Lower lobe of right lung (tissue), 2 donors: ENCODE measurements at regions not wholly inside any gene's neighbourhood (a gene's known extent, or its start where the extent isn't known, plus 50 kb on each side); places are given as distances from the start of the nearest gene placed in this dataset.

ENCODE experiments used
- ATAC-seq, 2 donors: fragments of 200-7000 bp; cut with Tn5 transposase; one replicate each; pipeline ENCODE4 v1.9.1; 2020 to 2022; ENCODE audit warnings: mild to moderate bottlenecking in 2 of 2, moderate library complexity in 2 of 2
- DNase-seq: peaks from one replicate; pipeline ENCODE4 v3.0.0-alpha.2; 2020
- H3K27ac ChIP-seq: fragments of 200-600 bp; one replicate; pipeline ENCODE4 v1.8.0; 2022
- H3K27me3 ChIP-seq: fragments of 200-600 bp; one replicate; pipeline ENCODE4 v1.8.0; 2022; ENCODE audit warnings: low read depth
- H3K36me3 ChIP-seq: fragments of 200-600 bp; one replicate; pipeline ENCODE4 v1.8.0; 2022; ENCODE audit warnings: mild to moderate bottlenecking
- H3K4me1 ChIP-seq: fragments of 200-600 bp; one replicate; pipeline ENCODE4 v1.8.0; 2022
- H3K4me3 ChIP-seq: fragments of 200-600 bp; one replicate; pipeline ENCODE4 v1.8.0; 2022; ENCODE audit warnings: mild to moderate bottlenecking
- H3K9me3 ChIP-seq: fragments of 200-600 bp; one replicate; pipeline ENCODE4 v1.8.0; 2022
- intact Hi-C: fragments of 100-400 bp; cut with DNase I; formaldehyde crosslinking; loops from one replicate; pipeline ENCODE4 v1.11.0; 2022
- TF ChIP-seq, protein P1 (sequence below): fragments of 200-600 bp; IDR thresholded peaks from one replicate; pipeline ENCODE4 v1.8.0; 2022; ENCODE audit warnings: antibody characterized with exemption, mild to moderate bottlenecking
- donor health status: DM: no; HTN: yes; CAD: no; lungs with severe emphysema.

DNA sequence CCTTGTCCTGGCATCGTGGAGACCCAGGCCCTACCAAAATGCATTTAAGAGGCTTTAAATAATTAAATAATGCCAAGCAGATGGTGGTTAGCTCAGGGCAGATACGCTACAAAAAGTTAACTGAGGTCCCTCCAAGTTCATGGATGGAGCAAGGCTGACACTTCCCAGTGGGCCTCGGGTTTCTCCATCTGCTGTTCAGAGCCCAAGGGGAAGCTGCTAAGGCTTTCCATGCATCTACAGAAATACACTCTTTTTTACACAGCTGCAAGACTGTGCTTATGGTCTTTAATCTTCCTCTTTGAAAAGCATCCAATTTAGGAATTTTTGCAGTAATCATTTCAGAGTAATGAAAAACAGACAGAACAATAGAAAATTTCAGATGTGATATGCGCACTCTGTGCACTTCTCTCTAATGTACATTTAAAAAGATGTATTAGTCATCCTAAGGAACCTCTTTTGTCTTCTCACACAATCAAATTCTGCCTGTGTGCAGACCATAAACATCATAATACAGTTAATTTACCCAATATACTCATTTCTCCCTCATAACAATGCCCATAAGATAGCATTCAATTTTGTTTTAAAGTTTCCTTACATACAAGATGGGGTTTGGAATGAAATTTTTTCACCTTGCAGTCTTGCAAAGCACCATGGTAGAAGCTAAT lies 173.2 kb upstream of the ATP1B1 start:
- intact Hi-C loops = no loop called here
- H3K9me3 ChIP-seq = no peaks in the 10 kb centered on the region
- no peak for DNase-seq
- TF ChIP-seq, protein P1, sequence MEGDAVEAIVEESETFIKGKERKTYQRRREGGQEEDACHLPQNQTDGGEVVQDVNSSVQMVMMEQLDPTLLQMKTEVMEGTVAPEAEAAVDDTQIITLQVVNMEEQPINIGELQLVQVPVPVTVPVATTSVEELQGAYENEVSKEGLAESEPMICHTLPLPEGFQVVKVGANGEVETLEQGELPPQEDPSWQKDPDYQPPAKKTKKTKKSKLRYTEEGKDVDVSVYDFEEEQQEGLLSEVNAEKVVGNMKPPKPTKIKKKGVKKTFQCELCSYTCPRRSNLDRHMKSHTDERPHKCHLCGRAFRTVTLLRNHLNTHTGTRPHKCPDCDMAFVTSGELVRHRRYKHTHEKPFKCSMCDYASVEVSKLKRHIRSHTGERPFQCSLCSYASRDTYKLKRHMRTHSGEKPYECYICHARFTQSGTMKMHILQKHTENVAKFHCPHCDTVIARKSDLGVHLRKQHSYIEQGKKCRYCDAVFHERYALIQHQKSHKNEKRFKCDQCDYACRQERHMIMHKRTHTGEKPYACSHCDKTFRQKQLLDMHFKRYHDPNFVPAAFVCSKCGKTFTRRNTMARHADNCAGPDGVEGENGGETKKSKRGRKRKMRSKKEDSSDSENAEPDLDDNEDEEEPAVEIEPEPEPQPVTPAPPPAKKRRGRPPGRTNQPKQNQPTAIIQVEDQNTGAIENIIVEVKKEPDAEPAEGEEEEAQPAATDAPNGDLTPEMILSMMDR = no peak
- ATAC-seq = no peak
- H3K27me3 ChIP-seq = no peaks in the 10 kb centered on the region
- no peaks in the 10 kb centered on the region for H3K4me1 ChIP-seq
- H3K27ac ChIP-seq = no peak overlapping the region
- H3K36me3 ChIP-seq = no peaks in the 10 kb centered on the region
- H3K4me3 ChIP-seq = no peak overlapping the region

DNA sequence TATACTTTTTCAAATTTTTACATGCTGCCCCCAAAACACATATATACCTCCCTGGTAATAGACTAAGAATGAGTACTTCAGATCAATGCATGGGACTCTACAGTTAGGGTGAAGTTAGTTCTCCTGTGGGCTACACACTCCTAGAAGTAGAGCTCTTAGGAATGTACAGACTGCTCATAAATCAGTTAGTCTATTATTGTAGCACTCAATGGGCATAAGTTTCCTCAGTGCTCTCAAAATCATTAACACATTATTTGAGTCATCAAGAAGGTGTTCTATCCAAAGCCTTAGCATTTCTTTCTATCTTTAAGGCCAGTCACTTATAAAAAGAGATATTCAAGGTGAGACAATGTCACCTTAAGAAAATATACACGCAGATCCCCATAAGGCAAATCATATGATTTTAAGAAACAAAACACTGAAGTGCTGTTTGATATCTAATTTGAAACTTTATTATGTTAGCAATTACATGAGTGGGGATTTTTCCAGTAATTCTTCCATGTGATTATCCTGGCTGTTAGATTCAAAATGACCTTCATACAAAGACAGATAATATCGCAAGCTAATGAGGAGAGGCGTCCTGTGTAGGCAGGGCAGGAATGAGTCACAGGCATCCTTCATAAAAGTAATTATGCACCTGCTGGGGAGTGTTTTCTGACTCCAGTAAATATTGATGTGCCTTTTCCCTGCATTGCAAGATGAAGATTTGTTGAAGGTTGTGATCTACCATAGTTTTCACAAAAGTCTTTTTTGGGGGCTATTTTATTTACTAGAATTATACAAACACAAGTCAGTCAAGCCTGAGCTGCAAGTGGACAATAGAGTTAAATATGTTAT lies 167.2 kb upstream of the ATP1B1 start:
- ATAC-seq = no peak
- H3K9me3 ChIP-seq = no peaks in the 10 kb centered on the region
- H3K27me3 ChIP-seq = no peaks in the 10 kb centered on the region
- TF ChIP-seq, protein P1 = no peak
- DNase-seq = no peak
- H3K4me3 ChIP-seq = no peak overlapping the region
- no peaks in the 10 kb centered on the region for H3K4me1 ChIP-seq
- no peak overlapping the region for H3K27ac ChIP-seq
- intact Hi-C loops = no loop called here
- H3K36me3 ChIP-seq = no peaks in the 10 kb centered on the region

DNA sequence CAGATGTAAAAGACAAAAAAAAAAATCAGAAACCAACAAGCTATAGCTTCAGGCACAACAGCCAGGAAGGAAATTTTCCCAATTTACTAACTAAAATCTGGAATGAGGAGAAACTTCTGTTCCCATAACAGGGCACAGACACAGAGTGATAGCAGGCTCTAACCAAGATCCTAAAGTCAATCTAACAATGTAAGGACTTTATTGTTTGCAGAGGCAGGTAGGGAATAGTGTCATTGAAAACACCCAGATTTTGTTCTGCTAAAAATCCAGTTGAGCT lies 166.6 kb upstream of the ATP1B1 start:
- no peak for DNase-seq
- Histone ChIP-seq H3K4me1 (no peaks in the 10 kb centered on the region), H3K9me3 (no peaks in the 10 kb centered on the region), H3K27ac (no peak overlapping the region), H3K4me3 (no peak overlapping the region), H3K27me3 (no peaks in the 10 kb centered on the region), H3K36me3 (no peaks in the 10 kb centered on the region)
- no peak for ATAC-seq
- TF ChIP-seq, protein P1 = no peak
- intact Hi-C loops = no loop called here

DNA sequence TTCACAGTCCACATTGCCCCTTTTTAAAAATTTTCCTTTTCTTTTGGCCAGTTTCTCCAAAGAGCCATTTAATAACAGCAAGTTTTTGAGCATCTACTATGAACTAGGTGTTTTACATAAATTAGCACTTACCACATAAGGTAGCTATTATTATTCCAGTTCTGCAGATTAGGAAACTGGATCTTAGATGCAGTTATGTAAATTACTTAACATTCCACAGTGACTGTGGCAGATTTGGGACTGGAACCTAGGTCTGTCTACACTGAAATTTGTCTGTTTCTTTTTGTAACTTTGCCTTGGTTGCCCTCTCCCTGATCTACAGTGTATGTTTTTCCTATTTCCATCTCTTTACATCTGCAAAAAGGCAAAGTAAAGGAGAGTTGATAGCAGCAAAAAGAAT lies 164.8 kb upstream of the ATP1B1 start:
- no peaks in the 10 kb centered on the region for H3K9me3 ChIP-seq
- TF ChIP-seq, protein P1 = no peak
- intact Hi-C loops = no loop called here
- no peak overlapping the region for H3K27ac ChIP-seq
- H3K27me3 ChIP-seq = no peaks in the 10 kb centered on the region
- no peak for ATAC-seq
- H3K4me3 ChIP-seq = no peak overlapping the region
- H3K36me3 ChIP-seq = no peaks in the 10 kb centered on the region
- no peak for DNase-seq
- H3K4me1 ChIP-seq = peaks cover 10% of the 10 kb centered on the region

DNA sequence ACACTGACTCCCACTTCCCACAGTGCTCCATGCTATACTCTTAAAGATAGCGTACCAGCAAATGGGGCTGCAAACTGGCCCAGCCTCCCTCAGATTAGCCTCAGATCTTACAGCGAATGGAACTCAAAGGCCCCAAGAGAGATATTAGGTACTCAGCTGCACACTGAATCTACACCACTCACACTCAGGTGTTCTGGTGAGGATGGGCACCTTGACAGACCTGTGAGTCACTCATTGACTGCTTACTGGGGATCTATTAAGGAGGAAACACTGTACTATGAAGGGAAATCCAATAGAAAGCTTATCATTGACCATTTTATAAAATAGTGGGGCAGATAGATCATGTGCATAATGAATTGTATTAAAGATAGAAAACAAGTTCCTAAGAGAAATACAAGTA lies 164.3 kb upstream of the ATP1B1 start:
- intact Hi-C loops = no loop called here
- no peak for DNase-seq
- H3K9me3 ChIP-seq = no peaks in the 10 kb centered on the region
- no peak overlapping the region for H3K4me3 ChIP-seq
- ATAC-seq = no peak
- no peak overlapping the region for H3K27ac ChIP-seq
- peaks cover 10% of the 10 kb centered on the region for H3K4me1 ChIP-seq
- H3K27me3 ChIP-seq = no peaks in the 10 kb centered on the region
- H3K36me3 ChIP-seq = no peaks in the 10 kb centered on the region
- TF ChIP-seq, protein P1 = no peak
